Right lobe of liver (tissue), 6 donors: ENCODE measurements at regions not wholly inside any gene's neighbourhood (a gene's known extent, or its start where the extent isn't known, plus 50 kb on each side); places are given as distances from the start of the nearest gene placed in this dataset.

Experiments used
- ATAC-seq, 4 donors: fragments of 200-7000 bp; cut with Tn5 transposase; one replicate each; pipeline ENCODE4 v1.9.1; 2020; ENCODE audit warnings: mild to moderate bottlenecking in 4 of 4, moderate library complexity in 4 of 4
- DNase-seq, 3 donors: peaks; one replicate each; pipeline ENCODE4 v3.0.0-alpha.2; 2020
- H3K27ac ChIP-seq, 3 donors: fragments of 200-600 bp; one replicate each; pipeline ENCODE4 v1.8.0; 2022
- H3K27me3 ChIP-seq, 2 donors: fragments of 200-600 bp; one replicate each; pipeline ENCODE4 v1.8.0; 2022
- H3K36me3 ChIP-seq, 4 donors: fragments of 200-600 bp; sonication (generic) in 1 of 4; one replicate each; pipeline versions ENCODE4 v1.5.1 to v1.8.0; 2017 to 2022; ENCODE audit warnings: control low read depth in 1 of 4
- H3K4me1 ChIP-seq, 4 donors: fragments of 200-600 bp; sonication (generic) in 1 of 4; one replicate each; pipeline versions ENCODE4 v1.5.1 to v1.8.0; 2017 to 2022; ENCODE audit warnings: control low read depth in 1 of 4
- H3K4me3 ChIP-seq, 3 donors: fragments of 200-600 bp; one replicate each; pipeline ENCODE4 v1.8.0; 2022
- H3K9me3 ChIP-seq, 4 donors: fragments of 200-600 bp; sonication (generic) in 1 of 4; one replicate each; pipeline versions ENCODE4 v1.5.1 to v1.8.0; 2017 to 2022; ENCODE audit warnings: control low read depth in 1 of 4
- CTCF ChIP-seq, 4 donors: fragments of 200-600 bp in 3 of 4; fragments of 450-650 bp in 1 of 4; IDR thresholded peaks; one replicate each; pipeline versions ENCODE4 v1.5.1 to v1.8.0; 2016 to 2022; ENCODE audit warnings: antibody characterized with exemption in 4 of 4, mild to moderate bottlenecking in 2 of 4
- POLR2A ChIP-seq: fragments of 450-650 bp; IDR thresholded peaks from one replicate; pipeline ENCODE4 v1.6.1; 2017; ENCODE audit warnings: antibody characterized with exemption, mild to moderate bottlenecking
- WGBS: methylation state at CpG from one replicate; pipeline ENCODE4 v1.1.6; 2018; ENCODE audit warnings: low coverage, low lambda C conversion rate; ENCODE audit not compliant: insufficient coverage; ENCODE audit errors: missing lambda C conversion rate; 5-methylcytosine and 5-hydroxymethylcytosine counted together
- intact Hi-C, 2 donors: fragments of 100-400 bp; cut with DNase I; formaldehyde crosslinking; loops; one replicate each; pipeline versions ENCODE4 v1.11.2 to v1.14.1; 2022
- donor health status: DM: no; HTN: yes; CAD: no.
- donor health status: DM: no; HTN: no; CAD: no.
- donor health status: DM: no; HTN: no; CAD: no.
- donor health status: DM: no; HTN: yes; CAD: no.
- donor health status: DM: no; HTN: yes; CAD: no.

- WGBS = 57% methylated on average over 9 of the region's 9 CpGs
- no peaks in the 10 kb centered on the region for H3K4me1 ChIP-seq
- no peaks in the 10 kb centered on the region for H3K9me3 ChIP-seq
- H3K4me3 ChIP-seq = no peak overlapping the region
- no peaks in the 10 kb centered on the region for H3K36me3 ChIP-seq
- ATAC-seq = no peak
- DNase-seq = no peak
- TF ChIP-seq POLR2A (no peak), CTCF (IDR thresholded peaks at IDR 0.05) (no peak)
- H3K27ac ChIP-seq = no peak overlapping the region
- H3K27me3 ChIP-seq = no peaks in the 10 kb centered on the region
- intact Hi-C loops = no loop called here
Observed at GRCh38 chr14:65940056-65940735, 527.7 kb downstream of the FUT8 start.

- 41% methylated on average over 4 of the region's 4 CpGs for WGBS
- intact Hi-C loops = no loop called here
Observed at GRCh38 chr14:65941091-65941490, 528.6 kb downstream of the FUT8 start.

GRCh38 chr14:65943150-65943549 is 530.6 kb downstream of the FUT8 start:
- H3K9me3 ChIP-seq = no peaks in the 10 kb centered on the region
- TF ChIP-seq CTCF (IDR thresholded peaks at IDR 0.05) (no peak), POLR2A (no peak)
- H3K36me3 ChIP-seq = no peaks in the 10 kb centered on the region
- intact Hi-C loops = no loop called here
- no peak overlapping the region for H3K4me3 ChIP-seq
- no peaks in the 10 kb centered on the region for H3K4me1 ChIP-seq
- no peak for DNase-seq
- H3K27me3 ChIP-seq = no peaks in the 10 kb centered on the region
- no peak overlapping the region for H3K27ac ChIP-seq
- no peak for ATAC-seq

More at GRCh38 chr14:65941091-65941490, 528.6 kb downstream of the FUT8 start:
- H3K4me1 ChIP-seq = no peaks in the 10 kb centered on the region
- H3K4me3 ChIP-seq = no peak overlapping the region
- ATAC-seq (no peak), DNase-seq (no peak)
- no peaks in the 10 kb centered on the region for H3K9me3 ChIP-seq
- no peaks in the 10 kb centered on the region for H3K36me3 ChIP-seq
- no peaks in the 10 kb centered on the region for H3K27me3 ChIP-seq
- no peak for TF ChIP-seq CTCF (IDR thresholded peaks at IDR 0.05)
- TF ChIP-seq POLR2A = no peak
- H3K27ac ChIP-seq = no peak overlapping the region

- Histone ChIP-seq H3K27me3 (no peaks in the 10 kb centered on the region), H3K4me3 (no peak overlapping the region), H3K36me3 (no peaks in the 10 kb centered on the region), H3K4me1 (no peaks in the 10 kb centered on the region), H3K27ac (no peak overlapping the region), H3K9me3 (no peaks in the 10 kb centered on the region)
- WGBS = 71% methylated on average over 5 of the region's 5 CpGs
- no peak for ATAC-seq
- TF ChIP-seq CTCF (IDR thresholded peaks at IDR 0.05) (no peak), POLR2A (no peak)
- intact Hi-C loops = no loop called here
- no peak for DNase-seq
Observed at GRCh38 chr14:65943916-65944410, 531.4 kb downstream of the FUT8 start.

- intact Hi-C loops = no loop called here
- 45% methylated on average over 3 of the region's 3 CpGs for WGBS
- no peaks in the 10 kb centered on the region for H3K36me3 ChIP-seq
Observed at GRCh38 chr14:65945327-65945726, 532.8 kb downstream of the FUT8 start.

More at GRCh38 chr14:65945327-65945726, 532.8 kb downstream of the FUT8 start:
- no peaks in the 10 kb centered on the region for H3K4me1 ChIP-seq
- no peak overlapping the region for H3K27ac ChIP-seq
- no peak for TF ChIP-seq CTCF (IDR thresholded peaks at IDR 0.05)
- no peak for TF ChIP-seq POLR2A
- no peaks in the 10 kb centered on the region for H3K9me3 ChIP-seq
- H3K4me3 ChIP-seq = no peak overlapping the region
- no peak for ATAC-seq
- no peak for DNase-seq
- H3K27me3 ChIP-seq = no peaks in the 10 kb centered on the region
